GM21786 (cell line): ENCODE measurements at regions not wholly inside any gene's neighbourhood (a gene's known extent, or its start where the extent isn't known, plus 50 kb on each side); places are given as distances from the start of the nearest gene placed in this dataset.

ENCODE experiments used
- ATAC-seq: cut with Tn5 transposase; IDR thresholded peaks from one replicate; pipeline ENCODE4 v1.9.1; 2021; ENCODE audit not compliant: unreplicated experiment

DNA sequence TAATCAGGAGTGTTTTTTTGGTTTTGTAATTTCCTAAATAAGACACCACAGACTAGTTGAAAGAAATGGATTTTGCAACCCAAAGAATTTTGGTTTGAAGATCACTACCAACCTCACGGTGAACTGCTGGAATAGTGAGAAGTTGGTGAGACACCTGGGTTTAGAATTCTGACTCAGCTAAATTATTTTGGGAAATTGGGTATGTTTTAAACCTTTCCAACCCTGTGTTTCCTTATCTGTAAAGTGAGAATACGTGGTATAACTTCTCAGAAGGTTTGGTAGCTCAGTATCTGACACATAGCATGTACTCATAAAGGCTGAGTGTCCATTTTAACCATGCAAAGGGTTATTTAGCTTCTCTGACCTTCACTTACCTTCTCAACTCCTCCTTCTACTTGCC, 261.9 kb downstream of the FOXA2 start:
- ATAC-seq = no peak

- no peak for ATAC-seq
Observed at GRCh38 chr20:22321191-22321590, 263.2 kb downstream of the FOXA2 start.

- no peak for ATAC-seq
Observed at GRCh38 chr20:22320245-22320915, 264.0 kb downstream of the FOXA2 start.

DNA sequence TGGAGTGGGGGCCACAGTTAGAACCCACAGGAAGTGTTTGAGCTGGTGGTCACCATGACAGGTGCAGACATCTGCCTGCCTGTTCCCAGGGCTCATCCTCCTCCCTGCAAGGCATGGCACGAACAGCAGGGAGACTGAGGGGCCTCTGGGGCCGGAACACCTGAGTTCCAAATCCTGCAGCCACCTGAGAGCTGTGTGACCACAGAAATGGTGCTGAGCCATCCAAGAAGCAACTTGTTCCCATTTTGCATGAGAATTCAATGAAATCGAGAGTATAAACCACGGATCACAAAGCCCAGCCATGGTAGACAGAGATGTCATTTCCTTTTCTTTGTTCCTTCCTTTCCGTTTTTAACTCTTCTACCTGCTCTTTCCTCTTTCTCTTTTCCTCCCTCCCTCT, 268.6 kb downstream of the FOXA2 start:
- ATAC-seq = no peak

DNA sequence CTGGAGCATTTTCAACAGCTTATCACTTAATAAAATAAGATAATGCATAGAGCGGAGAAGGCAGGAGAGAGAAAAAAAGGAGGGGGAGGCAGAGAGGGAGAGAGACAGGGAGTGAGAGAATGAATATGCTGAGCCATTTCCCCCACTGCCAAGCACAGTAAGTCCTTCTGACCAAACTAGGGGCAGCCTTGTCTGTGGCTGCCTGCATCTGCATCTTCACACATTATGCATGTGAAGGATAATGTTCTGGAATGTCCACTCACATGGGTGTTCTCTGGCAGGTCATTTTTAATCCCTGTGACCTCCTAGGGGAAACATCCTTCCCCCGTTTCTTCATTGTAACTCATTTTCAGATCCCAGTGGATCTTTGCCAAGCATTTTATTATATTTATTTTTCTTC, 269.3 kb downstream of the FOXA2 start:
- no peak for ATAC-seq

- ATAC-seq = no peak
Observed at GRCh38 chr20:22312744-22313346, 271.5 kb downstream of the FOXA2 start.

GRCh38 chr20:22308934-22309333, 275.4 kb downstream of the FOXA2 start:
- no peak for ATAC-seq

- ATAC-seq = no peak
Observed at GRCh38 chr20:22307409-22307808, 277.0 kb downstream of the FOXA2 start.

GRCh38 chr20:22305381-22305780, 279.0 kb downstream of the FOXA2 start:
- ATAC-seq = no peak

GRCh38 chr20:22303523-22303922, 280.8 kb downstream of the FOXA2 start:
- no peak for ATAC-seq

DNA sequence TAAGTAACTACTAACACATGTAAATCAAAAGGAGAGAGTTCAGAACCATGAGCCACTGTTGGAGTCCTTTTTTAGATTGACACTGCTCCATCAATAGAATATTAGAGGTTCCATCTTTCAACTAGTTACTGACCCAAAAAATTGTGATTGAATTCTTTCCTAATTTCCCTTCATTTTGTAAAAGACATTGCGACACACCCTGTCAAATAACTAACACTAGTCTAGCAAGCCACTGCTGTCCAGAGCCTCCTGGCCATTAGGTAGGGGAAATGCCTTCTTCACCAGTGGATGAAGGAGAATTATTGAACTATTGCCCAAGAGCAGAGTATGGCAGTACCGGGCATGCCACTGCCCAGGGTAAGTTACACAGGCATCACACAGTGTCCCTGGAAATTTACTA, 282.3 kb downstream of the FOXA2 start:
- no peak for ATAC-seq

- no peak for ATAC-seq
Observed at GRCh38 chr20:22293886-22294285, 290.5 kb downstream of the FOXA2 start.

GRCh38 chr20:22289442-22289841, 294.9 kb downstream of the FOXA2 start:
- no peak for ATAC-seq

GRCh38 chr20:22288957-22289356, 295.4 kb downstream of the FOXA2 start:
- no peak for ATAC-seq

- ATAC-seq = no peak
Observed at GRCh38 chr20:22288156-22288555, 296.2 kb downstream of the FOXA2 start.

DNA sequence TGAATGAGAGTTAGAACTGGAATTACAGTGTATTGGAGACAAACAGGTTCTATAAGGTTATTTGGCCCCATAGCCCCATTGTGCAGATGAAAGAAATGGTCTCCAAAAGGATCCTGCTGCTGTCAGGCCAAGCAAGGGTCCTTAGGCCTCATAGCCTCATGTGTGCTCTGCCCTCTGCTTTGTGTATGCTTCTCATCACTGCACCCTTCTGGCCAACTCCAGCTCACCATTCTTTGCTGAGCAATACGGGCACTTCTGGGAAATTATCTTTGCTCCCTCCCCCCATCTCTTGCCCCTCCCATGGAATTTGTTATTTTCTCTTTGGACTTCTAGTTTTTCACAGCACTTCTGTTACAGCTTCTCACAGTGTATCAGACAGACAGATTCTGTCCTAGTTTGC, 298.8 kb downstream of the FOXA2 start:
- no peak for ATAC-seq

GRCh38 chr20:22282696-22283095, 301.7 kb downstream of the FOXA2 start:
- no peak for ATAC-seq

DNA sequence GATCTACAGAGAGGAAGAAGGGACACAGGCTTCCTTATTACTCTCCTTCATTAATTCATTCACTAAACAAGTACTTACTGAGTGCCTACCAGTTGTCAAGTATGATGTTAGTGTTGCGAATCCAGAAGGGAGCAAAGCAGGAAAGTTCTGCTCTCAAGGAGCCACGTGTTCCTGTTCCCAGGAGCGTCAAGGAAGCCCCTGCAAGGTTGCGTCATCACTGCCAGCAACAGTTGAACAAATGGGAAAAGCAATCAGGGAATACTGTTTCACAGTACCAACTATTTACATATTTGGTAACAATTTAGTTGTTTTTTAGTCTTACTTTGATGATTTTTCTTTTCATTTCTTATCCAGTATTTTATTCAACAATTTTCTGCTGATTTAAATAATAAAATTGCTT, 310.0 kb downstream of the FOXA2 start:
- ATAC-seq = no peak

GRCh38 chr20:22268675-22269074, 315.7 kb downstream of the FOXA2 start:
- ATAC-seq = no peak

DNA sequence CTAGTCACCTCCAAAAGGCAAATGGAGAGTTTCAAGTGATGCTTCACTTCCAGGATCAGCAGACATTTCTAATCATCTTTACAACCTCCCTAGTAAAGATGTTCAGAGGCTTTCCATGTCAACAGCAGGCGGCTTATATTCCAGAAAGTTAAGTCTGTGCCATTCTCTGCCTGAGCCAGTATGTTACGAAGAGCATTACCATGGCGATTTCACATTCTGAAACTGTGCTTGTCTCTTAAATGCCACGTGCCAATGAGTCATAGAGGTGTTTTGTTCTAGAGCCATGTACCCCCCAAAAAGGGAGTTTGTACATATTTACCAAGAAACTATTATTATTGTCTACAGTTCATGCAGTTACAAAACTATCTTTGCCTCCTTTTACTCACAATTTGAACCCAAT, 319.5 kb downstream of the FOXA2 start:
- no peak for ATAC-seq

DNA sequence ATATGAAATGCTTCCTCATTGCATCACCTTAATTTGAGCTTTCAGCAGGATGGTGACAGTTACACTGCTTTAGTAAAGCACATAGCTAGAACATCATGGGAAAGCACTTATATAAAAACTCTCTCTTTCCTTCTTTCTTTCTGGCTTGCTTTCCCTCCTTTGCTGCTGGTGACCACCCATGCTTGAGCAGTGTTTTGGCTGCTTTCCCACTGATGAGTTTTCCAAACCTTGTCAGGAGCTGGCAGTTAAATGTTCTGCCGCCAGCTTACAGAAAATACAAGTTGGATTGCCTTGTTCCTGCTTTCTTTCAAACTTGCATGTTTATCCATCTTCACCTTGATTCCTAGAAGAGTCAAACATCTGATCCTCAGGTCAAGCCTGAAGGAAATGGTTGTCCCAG, 323.9 kb downstream of the FOXA2 start:
- ATAC-seq = no peak

GRCh38 chr20:22257912-22258311, 326.5 kb downstream of the FOXA2 start:
- ATAC-seq = no peak

GRCh38 chr20:22248051-22248667, 336.2 kb downstream of the FOXA2 start:
- no peak for ATAC-seq
